HG03469 (cell line): ENCODE measurements at regions not wholly inside any gene's neighbourhood (a gene's known extent, or its start where the extent isn't known, plus 50 kb on each side); places are given as distances from the start of the nearest gene placed in this dataset.

Experiments used
- ATAC-seq: cut with Tn5 transposase; IDR thresholded peaks from one replicate; pipeline ENCODE4 v1.9.1; 2021; ENCODE audit warnings: mild to moderate bottlenecking, moderate library complexity, moderate number of reproducible peaks; ENCODE audit not compliant: unreplicated experiment

- ATAC-seq = no peak
Measured at GRCh38 chr2:207235621-207236020, 69.9 kb upstream of the KLF7 start.

GRCh38 chr2:207236156-207236935 is 70.6 kb upstream of the KLF7 start:
- ATAC-seq = no peak

- no peak for ATAC-seq
Measured at GRCh38 chr2:207238831-207239701, 73.3 kb upstream of the KLF7 start.

DNA sequence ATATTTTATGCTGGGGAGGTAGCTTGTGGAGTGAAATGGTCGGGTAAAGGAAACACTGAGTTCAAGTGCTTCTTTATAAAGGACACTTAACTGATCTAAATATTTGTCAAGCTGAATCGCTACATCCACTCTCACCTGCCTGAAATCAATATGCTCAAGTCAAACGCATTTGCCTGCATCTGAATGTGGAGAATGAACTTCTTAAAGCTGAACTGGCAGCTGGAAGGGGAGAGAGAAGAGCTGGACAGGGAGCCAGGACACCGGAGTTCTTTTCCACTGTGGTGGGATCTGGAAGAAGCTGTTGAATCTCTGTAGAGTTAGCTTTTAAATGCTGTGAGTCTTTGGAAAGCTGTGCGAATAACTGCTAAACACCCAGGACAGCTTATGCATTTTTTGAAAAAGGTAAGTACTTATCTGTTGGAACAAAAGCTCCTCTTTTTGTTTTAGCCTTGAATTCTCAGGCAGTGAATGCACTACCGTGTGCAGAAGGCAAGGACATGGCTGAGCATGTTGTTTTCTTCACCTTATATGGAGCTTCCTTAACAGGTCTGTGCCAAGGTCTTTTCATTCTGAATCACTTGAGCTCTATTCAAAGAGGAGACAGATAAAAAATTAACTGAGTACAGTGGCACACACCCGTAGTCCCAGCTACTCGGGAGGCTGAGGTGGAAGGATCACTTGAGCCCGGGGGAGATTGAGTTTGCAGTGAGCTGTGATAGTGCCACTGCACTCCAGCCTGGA is 74.2 kb upstream of the KLF7 start:
- no peak for ATAC-seq

- no peak for ATAC-seq
Measured at GRCh38 chr2:207240649-207241048, 74.9 kb upstream of the KLF7 start.

DNA sequence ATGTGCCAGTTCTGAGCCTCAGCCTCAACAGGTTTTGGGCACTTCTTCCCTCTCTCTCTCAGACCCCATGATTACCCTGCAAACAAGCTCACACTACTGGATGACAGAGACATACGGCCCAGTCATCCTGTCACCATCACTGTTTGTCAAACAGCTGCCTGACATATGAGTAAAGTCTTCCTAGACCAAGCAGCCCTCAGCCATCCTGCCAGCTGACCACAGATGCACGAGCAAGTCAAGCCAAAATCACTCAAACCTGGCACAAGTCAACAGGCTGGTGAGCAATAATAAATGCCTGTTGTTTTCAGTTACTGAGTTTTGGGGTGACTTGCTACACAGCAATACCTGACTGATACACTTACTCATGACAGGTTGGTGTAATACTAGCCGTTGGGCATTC is 75.5 kb upstream of the KLF7 start:
- ATAC-seq = no peak

DNA sequence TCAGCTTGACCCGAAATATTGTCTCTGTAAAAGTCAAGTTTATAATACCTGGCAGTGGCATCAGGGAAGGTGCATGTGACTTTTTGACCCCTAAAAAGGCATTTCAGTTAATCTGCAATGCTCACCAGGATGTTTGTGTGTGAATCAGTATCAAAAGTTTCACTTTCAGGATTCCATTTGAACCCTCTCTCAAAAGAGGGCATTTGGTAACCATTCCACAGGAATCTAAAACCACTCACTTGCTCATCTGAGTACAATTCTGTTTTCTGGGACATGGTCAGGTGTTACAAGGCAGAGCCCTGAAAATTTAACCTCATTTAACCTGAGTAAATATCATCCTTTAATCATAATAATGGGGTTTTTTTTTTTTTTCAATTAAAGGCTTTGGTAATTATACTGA is 77.9 kb upstream of the KLF7 start:
- no peak for ATAC-seq

- ATAC-seq = no peak
Measured at GRCh38 chr2:207244971-207245925, 79.5 kb upstream of the KLF7 start.

DNA sequence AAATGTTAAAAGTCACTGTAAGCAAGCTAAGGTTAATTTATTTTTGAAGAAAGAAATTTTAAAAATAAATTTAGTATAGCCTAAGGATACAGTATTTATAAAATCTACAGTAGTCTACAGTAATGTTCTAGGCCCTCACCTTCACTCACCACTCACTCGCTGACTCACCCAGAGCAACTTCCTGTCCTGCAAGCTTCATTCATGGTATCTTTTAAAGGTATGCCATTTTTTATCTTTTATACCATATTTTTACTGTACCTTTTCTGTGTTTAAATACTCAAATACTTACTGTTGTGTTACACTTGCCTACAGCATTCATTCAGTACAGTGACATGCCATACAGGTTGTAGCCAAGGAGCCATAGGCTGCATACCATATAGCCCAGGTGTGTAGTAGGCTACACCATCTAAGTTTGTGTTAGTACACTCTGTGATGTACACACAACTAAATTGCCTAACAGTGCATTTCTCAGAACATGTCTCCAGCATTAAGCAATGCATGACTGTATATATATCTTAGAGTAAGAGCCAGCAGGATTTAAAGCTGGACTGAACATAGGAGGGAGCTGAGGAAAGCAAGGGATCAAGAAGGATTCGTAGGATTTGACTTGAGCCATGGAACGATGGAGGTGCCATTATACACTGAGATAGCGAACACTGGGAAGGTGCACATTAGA is 83.1 kb upstream of the KLF7 start:
- no peak for ATAC-seq

- no peak for ATAC-seq
Measured at GRCh38 chr2:207251022-207251421, 85.3 kb upstream of the KLF7 start.

- ATAC-seq = no peak
Measured at GRCh38 chr2:207251573-207252192, 85.9 kb upstream of the KLF7 start.

DNA sequence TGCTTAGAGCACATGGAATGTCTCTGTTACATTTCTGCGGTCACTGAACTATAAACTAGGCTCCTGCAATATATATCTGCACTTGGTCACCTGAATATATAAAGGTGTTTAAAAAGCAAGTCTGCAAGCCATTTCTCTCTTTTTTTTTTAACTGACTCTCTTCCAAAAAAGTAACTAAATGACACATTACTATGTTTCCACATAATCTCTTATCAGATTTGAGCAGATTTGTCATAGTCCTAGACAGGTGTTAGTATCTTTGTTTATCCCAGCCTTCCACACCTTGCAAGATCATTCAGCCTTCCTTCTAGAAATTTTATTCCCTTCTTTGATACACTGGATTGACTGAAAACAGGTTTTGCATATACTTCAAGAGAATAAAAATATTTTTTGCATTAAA is 86.7 kb upstream of the KLF7 start:
- no peak for ATAC-seq

DNA sequence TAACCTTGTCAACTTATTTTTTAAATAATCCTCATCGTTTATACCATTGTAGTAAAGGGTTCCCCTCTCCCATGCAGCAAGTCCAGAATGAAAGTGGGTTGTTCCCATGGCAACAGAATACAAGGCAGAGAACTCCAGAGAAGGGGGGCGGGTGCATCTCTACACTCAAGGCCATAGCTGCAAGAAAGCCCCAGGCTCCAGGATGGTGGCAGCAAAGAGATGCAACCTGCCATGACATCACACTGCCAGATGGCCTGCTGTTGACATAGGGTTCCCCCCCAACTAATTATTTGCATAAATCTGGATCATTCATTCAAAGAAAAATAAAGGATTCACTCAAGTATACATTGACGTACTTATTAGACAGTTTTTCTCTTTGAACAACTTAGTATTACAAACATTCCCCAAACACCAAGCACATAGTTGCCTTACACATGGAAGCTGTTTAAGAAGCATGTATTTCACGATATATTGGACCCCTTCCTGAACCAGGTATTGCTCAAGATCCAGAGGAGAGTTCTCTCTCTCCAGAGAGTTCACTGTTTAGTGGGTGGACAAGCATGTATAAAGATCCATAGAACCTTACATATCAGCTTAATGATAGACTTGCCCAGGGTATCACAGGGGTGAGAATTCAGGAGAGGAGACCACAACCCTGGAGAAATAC is 87.4 kb upstream of the KLF7 start:
- ATAC-seq = no peak

DNA sequence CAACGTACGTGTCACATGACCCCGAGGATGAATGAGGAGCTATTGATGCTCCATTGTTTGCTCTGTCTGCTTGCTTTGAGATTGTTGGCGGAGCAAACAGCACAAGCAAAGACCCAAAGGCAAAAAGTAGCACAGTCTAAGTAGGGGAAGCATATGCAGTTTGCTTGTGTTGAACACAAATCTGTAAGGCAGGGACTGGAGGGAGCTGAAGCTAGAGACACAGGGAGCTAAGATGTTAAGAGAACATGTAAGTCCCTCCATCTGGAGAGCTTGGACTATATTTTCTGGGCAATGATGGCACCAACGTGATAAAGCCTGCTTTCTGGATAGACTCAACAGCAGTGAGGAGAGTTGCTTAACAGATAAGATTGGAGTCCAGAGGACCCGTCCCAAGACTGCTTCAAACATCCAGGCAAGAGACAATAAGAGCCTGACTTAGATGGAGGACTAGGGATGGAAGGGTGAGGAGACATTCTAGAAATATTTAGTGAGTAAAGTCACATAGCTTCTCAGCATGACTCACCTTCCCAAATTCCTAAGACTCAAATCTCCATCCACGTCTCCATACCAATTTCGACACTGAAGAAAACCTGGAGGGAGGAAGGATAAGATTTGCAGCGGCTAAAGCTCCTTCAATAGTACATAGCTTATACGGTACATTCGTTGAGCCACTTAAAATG is 88.1 kb upstream of the KLF7 start:
- ATAC-seq = no peak

- no peak for ATAC-seq
Measured at GRCh38 chr2:207254591-207255464, 89.1 kb upstream of the KLF7 start.

GRCh38 chr2:207255565-207256470 is 90.1 kb upstream of the KLF7 start:
- ATAC-seq = no peak
